GM23338 (cell line): ENCODE measurements at regions not wholly inside any gene's neighbourhood (a gene's known extent, or its start where the extent isn't known, plus 50 kb on each side); places are given as distances from the start of the nearest gene placed in this dataset.

Experiments used
- CREB1 ChIP-seq: fragments of 250-450 bp; sonication (Bioruptor Pico); IDR thresholded peaks from 2 replicates; pipeline ENCODE4 v1.5.0; 2020; ENCODE audit warnings: low read depth, mild to moderate bottlenecking, moderate library complexity
- CTCF ChIP-seq, 2 experiments: fragments of 200-600 bp in 1 of 2; sonication (generic) in 1 of 2; conservative IDR thresholded peaks; 2 replicates each; pipeline versions ENCODE4 v1.5.1 to v1.6.1; 2016 to 2017; ENCODE audit warnings: antibody characterized with exemption in 2 of 2, low read depth in 2 of 2, mild to moderate bottlenecking in 2 of 2, moderate library complexity in 1 of 2
- EZH2 ChIP-seq: fragments of 200-600 bp; sonication (generic); IDR thresholded peaks from one replicate; pipeline ENCODE4 v1.8.0; 2017; ENCODE audit warnings: antibody characterized with exemption, mild to moderate bottlenecking, low read depth; ENCODE audit not compliant: unreplicated experiment
- EZH2phosphoT487 ChIP-seq: fragments of 200-600 bp; sonication (generic); IDR thresholded peaks from one replicate; pipeline ENCODE4 v1.8.1; 2018; ENCODE audit warnings: antibody characterized with exemption; ENCODE audit not compliant: unreplicated experiment
- JUNB ChIP-seq: IDR thresholded peaks from one replicate; pipeline ENCODE4 v1.6.1; 2016; ENCODE audit warnings: antibody characterized with exemption; ENCODE audit not compliant: unreplicated experiment
- NANOG ChIP-seq: IDR thresholded peaks from 2 replicates; pipeline ENCODE4 v1.6.1; 2016; ENCODE audit warnings: antibody characterized with exemption, borderline replicate concordance
- POLR2AphosphoS5 ChIP-seq: IDR thresholded peaks from 2 replicates; pipeline ENCODE4 v1.6.1; 2016; ENCODE audit warnings: antibody characterized with exemption, low read depth
- STAT1 ChIP-seq: IDR thresholded peaks from one replicate; pipeline ENCODE4 v1.6.1; 2016; ENCODE audit warnings: antibody characterized with exemption; ENCODE audit not compliant: unreplicated experiment
- ZNF114 ChIP-seq: fragments of 250-450 bp; sonication (Bioruptor Pico); IDR thresholded peaks from 2 replicates; pipeline ENCODE4 v1.5.0; 2020; ENCODE audit warnings: mild to moderate bottlenecking, moderate library complexity
- ZNF331 ChIP-seq: fragments of 250-450 bp; sonication (Bioruptor Pico); IDR thresholded peaks from 2 replicates; pipeline ENCODE4 v1.5.0; 2020; ENCODE audit warnings: low read depth, mild to moderate bottlenecking, moderate library complexity
- TF ChIP-seq, protein P1 (sequence below): IDR thresholded peaks from one replicate; pipeline ENCODE4 v1.6.1; 2018; ENCODE audit warnings: antibody characterized with exemption; ENCODE audit not compliant: unreplicated experiment
- TF ChIP-seq, protein P2 (sequence below): fragments of 250-450 bp; sonication (Bioruptor Pico); IDR thresholded peaks from 2 replicates; pipeline ENCODE4 v1.5.0; 2020; ENCODE audit warnings: mild to moderate bottlenecking, moderate library complexity
- TF ChIP-seq, protein P3 (sequence below): IDR thresholded peaks from 2 replicates; pipeline ENCODE4 v1.6.1; 2016; ENCODE audit warnings: antibody characterized with exemption

GRCh38 chr1:109850194-109850593, 60.5 kb upstream of the CSF1 start:
- TF ChIP-seq CTCF (conservative IDR thresholded peaks at IDR 0.05; ENCODE audit: low read depth in 2 of 2) (no peak), POLR2AphosphoS5 (no peak), EZH2 (no peak), CREB1 (CRISPR knock-in tag) (no peak), EZH2phosphoT487 (no peak), NANOG (no peak), ZNF331 (CRISPR knock-in tag) (no peak), ZNF114 (CRISPR knock-in tag) (no peak), JUNB (no peak), STAT1 (no peak)
- TF ChIP-seq, protein P1, sequence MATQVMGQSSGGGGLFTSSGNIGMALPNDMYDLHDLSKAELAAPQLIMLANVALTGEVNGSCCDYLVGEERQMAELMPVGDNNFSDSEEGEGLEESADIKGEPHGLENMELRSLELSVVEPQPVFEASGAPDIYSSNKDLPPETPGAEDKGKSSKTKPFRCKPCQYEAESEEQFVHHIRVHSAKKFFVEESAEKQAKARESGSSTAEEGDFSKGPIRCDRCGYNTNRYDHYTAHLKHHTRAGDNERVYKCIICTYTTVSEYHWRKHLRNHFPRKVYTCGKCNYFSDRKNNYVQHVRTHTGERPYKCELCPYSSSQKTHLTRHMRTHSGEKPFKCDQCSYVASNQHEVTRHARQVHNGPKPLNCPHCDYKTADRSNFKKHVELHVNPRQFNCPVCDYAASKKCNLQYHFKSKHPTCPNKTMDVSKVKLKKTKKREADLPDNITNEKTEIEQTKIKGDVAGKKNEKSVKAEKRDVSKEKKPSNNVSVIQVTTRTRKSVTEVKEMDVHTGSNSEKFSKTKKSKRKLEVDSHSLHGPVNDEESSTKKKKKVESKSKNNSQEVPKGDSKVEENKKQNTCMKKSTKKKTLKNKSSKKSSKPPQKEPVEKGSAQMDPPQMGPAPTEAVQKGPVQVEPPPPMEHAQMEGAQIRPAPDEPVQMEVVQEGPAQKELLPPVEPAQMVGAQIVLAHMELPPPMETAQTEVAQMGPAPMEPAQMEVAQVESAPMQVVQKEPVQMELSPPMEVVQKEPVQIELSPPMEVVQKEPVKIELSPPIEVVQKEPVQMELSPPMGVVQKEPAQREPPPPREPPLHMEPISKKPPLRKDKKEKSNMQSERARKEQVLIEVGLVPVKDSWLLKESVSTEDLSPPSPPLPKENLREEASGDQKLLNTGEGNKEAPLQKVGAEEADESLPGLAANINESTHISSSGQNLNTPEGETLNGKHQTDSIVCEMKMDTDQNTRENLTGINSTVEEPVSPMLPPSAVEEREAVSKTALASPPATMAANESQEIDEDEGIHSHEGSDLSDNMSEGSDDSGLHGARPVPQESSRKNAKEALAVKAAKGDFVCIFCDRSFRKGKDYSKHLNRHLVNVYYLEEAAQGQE: no peak
- TF ChIP-seq, protein P2, sequence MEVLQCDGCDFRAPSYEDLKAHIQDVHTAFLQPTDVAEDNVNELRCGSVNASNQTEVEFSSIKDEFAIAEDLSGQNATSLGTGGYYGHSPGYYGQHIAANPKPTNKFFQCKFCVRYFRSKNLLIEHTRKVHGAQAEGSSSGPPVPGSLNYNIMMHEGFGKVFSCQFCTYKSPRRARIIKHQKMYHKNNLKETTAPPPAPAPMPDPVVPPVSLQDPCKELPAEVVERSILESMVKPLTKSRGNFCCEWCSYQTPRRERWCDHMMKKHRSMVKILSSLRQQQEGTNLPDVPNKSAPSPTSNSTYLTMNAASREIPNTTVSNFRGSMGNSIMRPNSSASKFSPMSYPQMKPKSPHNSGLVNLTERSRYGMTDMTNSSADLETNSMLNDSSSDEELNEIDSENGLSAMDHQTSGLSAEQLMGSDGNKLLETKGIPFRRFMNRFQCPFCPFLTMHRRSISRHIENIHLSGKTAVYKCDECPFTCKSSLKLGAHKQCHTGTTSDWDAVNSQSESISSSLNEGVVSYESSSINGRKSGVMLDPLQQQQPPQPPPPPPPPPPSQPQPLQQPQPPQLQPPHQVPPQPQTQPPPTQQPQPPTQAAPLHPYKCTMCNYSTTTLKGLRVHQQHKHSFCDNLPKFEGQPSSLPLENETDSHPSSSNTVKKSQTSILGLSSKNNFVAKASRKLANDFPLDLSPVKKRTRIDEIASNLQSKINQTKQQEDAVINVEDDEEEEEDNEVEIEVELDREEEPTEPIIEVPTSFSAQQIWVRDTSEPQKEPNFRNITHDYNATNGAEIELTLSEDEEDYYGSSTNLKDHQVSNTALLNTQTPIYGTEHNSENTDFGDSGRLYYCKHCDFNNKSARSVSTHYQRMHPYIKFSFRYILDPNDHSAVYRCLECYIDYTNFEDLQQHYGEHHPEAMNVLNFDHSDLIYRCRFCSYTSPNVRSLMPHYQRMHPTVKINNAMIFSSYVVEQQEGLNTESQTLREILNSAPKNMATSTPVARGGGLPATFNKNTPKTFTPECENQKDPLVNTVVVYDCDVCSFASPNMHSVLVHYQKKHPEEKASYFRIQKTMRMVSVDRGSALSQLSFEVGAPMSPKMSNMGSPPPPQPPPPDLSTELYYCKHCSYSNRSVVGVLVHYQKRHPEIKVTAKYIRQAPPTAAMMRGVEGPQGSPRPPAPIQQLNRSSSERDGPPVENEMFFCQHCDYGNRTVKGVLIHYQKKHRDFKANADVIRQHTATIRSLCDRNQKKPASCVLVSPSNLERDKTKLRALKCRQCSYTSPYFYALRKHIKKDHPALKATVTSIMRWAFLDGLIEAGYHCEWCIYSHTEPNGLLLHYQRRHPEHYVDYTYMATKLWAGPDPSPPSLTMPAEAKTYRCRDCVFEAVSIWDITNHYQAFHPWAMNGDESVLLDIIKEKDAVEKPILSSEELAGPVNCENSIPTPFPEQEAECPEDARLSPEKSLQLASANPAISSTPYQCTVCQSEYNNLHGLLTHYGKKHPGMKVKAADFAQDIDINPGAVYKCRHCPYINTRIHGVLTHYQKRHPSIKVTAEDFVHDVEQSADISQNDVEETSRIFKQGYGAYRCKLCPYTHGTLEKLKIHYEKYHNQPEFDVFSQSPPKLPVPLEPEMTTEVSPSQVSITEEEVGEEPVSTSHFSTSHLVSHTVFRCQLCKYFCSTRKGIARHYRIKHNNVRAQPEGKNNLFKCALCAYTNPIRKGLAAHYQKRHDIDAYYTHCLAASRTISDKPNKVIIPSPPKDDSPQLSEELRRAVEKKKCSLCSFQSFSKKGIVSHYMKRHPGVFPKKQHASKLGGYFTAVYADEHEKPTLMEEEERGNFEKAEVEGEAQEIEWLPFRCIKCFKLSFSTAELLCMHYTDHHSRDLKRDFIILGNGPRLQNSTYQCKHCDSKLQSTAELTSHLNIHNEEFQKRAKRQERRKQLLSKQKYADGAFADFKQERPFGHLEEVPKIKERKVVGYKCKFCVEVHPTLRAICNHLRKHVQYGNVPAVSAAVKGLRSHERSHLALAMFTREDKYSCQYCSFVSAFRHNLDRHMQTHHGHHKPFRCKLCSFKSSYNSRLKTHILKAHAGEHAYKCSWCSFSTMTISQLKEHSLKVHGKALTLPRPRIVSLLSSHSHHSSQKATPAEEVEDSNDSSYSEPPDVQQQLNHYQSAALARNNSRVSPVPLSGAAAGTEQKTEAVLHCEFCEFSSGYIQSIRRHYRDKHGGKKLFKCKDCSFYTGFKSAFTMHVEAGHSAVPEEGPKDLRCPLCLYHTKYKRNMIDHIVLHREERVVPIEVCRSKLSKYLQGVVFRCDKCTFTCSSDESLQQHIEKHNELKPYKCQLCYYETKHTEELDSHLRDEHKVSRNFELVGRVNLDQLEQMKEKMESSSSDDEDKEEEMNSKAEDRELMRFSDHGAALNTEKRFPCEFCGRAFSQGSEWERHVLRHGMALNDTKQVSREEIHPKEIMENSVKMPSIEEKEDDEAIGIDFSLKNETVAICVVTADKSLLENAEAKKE: no peak
- TF ChIP-seq, protein P3, sequence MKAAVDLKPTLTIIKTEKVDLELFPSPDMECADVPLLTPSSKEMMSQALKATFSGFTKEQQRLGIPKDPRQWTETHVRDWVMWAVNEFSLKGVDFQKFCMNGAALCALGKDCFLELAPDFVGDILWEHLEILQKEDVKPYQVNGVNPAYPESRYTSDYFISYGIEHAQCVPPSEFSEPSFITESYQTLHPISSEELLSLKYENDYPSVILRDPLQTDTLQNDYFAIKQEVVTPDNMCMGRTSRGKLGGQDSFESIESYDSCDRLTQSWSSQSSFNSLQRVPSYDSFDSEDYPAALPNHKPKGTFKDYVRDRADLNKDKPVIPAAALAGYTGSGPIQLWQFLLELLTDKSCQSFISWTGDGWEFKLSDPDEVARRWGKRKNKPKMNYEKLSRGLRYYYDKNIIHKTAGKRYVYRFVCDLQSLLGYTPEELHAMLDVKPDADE: no peak
